CD4-positive, alpha-beta memory T cell (primary cell): ENCODE measurements at regions not wholly inside any gene's neighbourhood (a gene's known extent, or its start where the extent isn't known, plus 50 kb on each side); places are given as distances from the start of the nearest gene placed in this dataset.

Experiments used
- CTCF ChIA-PET: fragments of 350-600 bp; sonication (Branson Sonifier 250); formaldehyde crosslinking; loops from one replicate; lab custom pipeline; 2021; ENCODE audit warnings: inconsistent platforms; ENCODE audit not compliant: partially characterized antibody; lab: Charles Lee
- POLR2A ChIA-PET: fragments of 350-600 bp; sonication (Branson Sonifier 250); formaldehyde crosslinking; loops from one replicate; lab custom pipeline; 2021; ENCODE audit not compliant: partially characterized antibody; lab: Charles Lee
- DNase-seq, 5 donors: peaks; one replicate each; pipeline versions ENCODE4 v3.0.0 to v3.0.0-alpha.2; 2020 to 2022; ENCODE audit warnings: mixed read lengths in 1 of 5
- H3K27ac ChIP-seq: one replicate; pipeline ENCODE4 v1.7.0; 2013; ENCODE audit warnings: low read depth, low read length
- H3K27me3 ChIP-seq: 2 replicates; pipeline ENCODE4 v1.7.0; 2013; ENCODE audit warnings: mild to moderate bottlenecking, low read length, moderate library complexity; ENCODE audit not compliant: insufficient read depth
- H3K36me3 ChIP-seq: 2 replicates; pipeline ENCODE4 v1.7.0; 2013; ENCODE audit warnings: mild to moderate bottlenecking, low read length, moderate library complexity; ENCODE audit not compliant: insufficient read depth
- H3K4me1 ChIP-seq: 2 replicates; pipeline ENCODE4 v1.7.0; 2013; ENCODE audit warnings: mild to moderate bottlenecking, low read length, moderate library complexity; ENCODE audit not compliant: insufficient read depth
- H3K4me3 ChIP-seq, 2 donors: one replicate each; pipeline ENCODE4 v1.7.0; 2013; ENCODE audit warnings: low read length in 2 of 2, mild to moderate bottlenecking in 1 of 2
- H3K9me3 ChIP-seq, 2 donors: one replicate each; pipeline ENCODE4 v1.7.0; 2013; ENCODE audit warnings: low read length in 2 of 2, control low read depth in 1 of 2; ENCODE audit not compliant: control insufficient read depth in 1 of 2
- H3K27ac Mint-ChIP-seq, 7 donors: one replicate each; pipeline ENCODE4 v1.8.0; 2020 to 2021; ENCODE audit warnings: mixed read lengths in 7 of 7, mild to moderate bottlenecking in 6 of 7, inconsistent platforms in 3 of 7, moderate library complexity in 3 of 7
- H3K27me3 Mint-ChIP-seq, 2 donors: one replicate each; pipeline ENCODE4 v1.8.0; 2020 to 2021; ENCODE audit warnings: mixed read lengths in 2 of 2
- H3K36me3 Mint-ChIP-seq, 2 donors: one replicate each; pipeline ENCODE4 v1.8.0; 2020 to 2021; ENCODE audit warnings: mixed read lengths in 2 of 2, inconsistent platforms in 1 of 2, mild to moderate bottlenecking in 1 of 2
- H3K4me1 Mint-ChIP-seq, 4 donors: one replicate each; pipeline ENCODE4 v1.8.0; 2020 to 2021; ENCODE audit warnings: mixed read lengths in 4 of 4, mild to moderate bottlenecking in 1 of 4
- H3K4me3 Mint-ChIP-seq, 8 donors: one replicate each; pipeline ENCODE4 v1.8.0; 2020 to 2021; ENCODE audit warnings: mixed read lengths in 8 of 8, mild to moderate bottlenecking in 7 of 8, moderate library complexity in 6 of 8, inconsistent platforms in 3 of 8
- H3K9me3 Mint-ChIP-seq, 8 donors: one replicate each; pipeline ENCODE4 v1.8.0; 2020 to 2021; ENCODE audit warnings: mixed read lengths in 8 of 8, mild to moderate bottlenecking in 5 of 8, inconsistent platforms in 3 of 8, moderate library complexity in 1 of 8
- intact Hi-C: fragments of 100-400 bp; cut with micrococcal nuclease; formaldehyde crosslinking; loops from one replicate; pipeline ENCODE4 v1.15.1; 2023

GRCh38 chr1:232180779-232181136 is 449.2 kb downstream of the SIPA1L2 start:
- Histone ChIP-seq H3K9me3 (no peaks in the 10 kb centered on the region), H3K27me3 (no peaks in the 10 kb centered on the region), H3K4me1 (no peaks in the 10 kb centered on the region), H3K4me3 (no peak overlapping the region), H3K27ac (no peak overlapping the region), H3K36me3 (no peaks in the 10 kb centered on the region)
- intact Hi-C loops: no loop called here
- POLR2A ChIA-PET: no interaction called here
- Mint-ChIP-seq H3K27ac (no peak overlapping the region), H3K36me3 (no peaks in the 10 kb centered on the region), H3K27me3 (peaks cover 2 to 4% of the 10 kb centered on the region in 2 donors), H3K4me1 (no peaks in the 10 kb centered on the region), H3K4me3 (no peak overlapping the region), H3K9me3 (peaks cover 0 to 1% (median 0%) of the 10 kb centered on the region in 8 donors)
- CTCF ChIA-PET: no interaction called here
- no peak for DNase-seq

GRCh38 chr1:232179896-232180778 is 449.8 kb downstream of the SIPA1L2 start:
- Histone ChIP-seq H3K27me3 (no peaks in the 10 kb centered on the region), H3K4me1 (no peaks in the 10 kb centered on the region), H3K9me3 (no peaks in the 10 kb centered on the region), H3K4me3 (no peak overlapping the region), H3K36me3 (no peaks in the 10 kb centered on the region), H3K27ac (no peak overlapping the region)
- intact Hi-C loops: no loop called here
- ChIA-PET CTCF (no interaction called here), POLR2A (no interaction called here)
- Mint-ChIP-seq H3K9me3 (peaks cover 0 to 1% (median 0%) of the 10 kb centered on the region in 8 donors), H3K27me3 (peaks cover 2 to 6% of the 10 kb centered on the region in 2 donors), H3K27ac (no peak overlapping the region), H3K4me3 (no peak overlapping the region), H3K4me1 (no peaks in the 10 kb centered on the region), H3K36me3 (no peaks in the 10 kb centered on the region)
- no peak for DNase-seq

GRCh38 chr1:232178191-232178590 is 451.7 kb downstream of the SIPA1L2 start:
- Mint-ChIP-seq H3K27ac (no peak overlapping the region), H3K9me3 (peaks cover 0 to 1% (median 0%) of the 10 kb centered on the region in 8 donors), H3K4me3 (no peak overlapping the region), H3K36me3 (no peaks in the 10 kb centered on the region), H3K27me3 (peaks cover 8 to 10% of the 10 kb centered on the region in 2 donors), H3K4me1 (no peaks in the 10 kb centered on the region)
- Histone ChIP-seq H3K4me3 (no peak overlapping the region), H3K4me1 (no peaks in the 10 kb centered on the region), H3K9me3 (no peaks in the 10 kb centered on the region), H3K36me3 (no peaks in the 10 kb centered on the region), H3K27ac (no peak overlapping the region), H3K27me3 (no peaks in the 10 kb centered on the region)
- CTCF ChIA-PET: no interaction called here
- intact Hi-C loops: no loop called here
- no peak for DNase-seq
- POLR2A ChIA-PET: no interaction called here

- intact Hi-C loops: no loop called here
- Histone ChIP-seq H3K4me3 (no peak overlapping the region), H3K9me3 (no peaks in the 10 kb centered on the region), H3K4me1 (no peaks in the 10 kb centered on the region), H3K27ac (no peak overlapping the region), H3K36me3 (no peaks in the 10 kb centered on the region), H3K27me3 (no peaks in the 10 kb centered on the region)
- Mint-ChIP-seq H3K4me3 (no peak overlapping the region), H3K27ac (no peak overlapping the region), H3K9me3 (peaks cover 0 to 1% (median 0%) of the 10 kb centered on the region in 8 donors), H3K4me1 (peaks cover under 1 to 6% (median 2%) of the 10 kb centered on the region in 4 donors), H3K36me3 (no peaks in the 10 kb centered on the region), H3K27me3 (peaks cover 8 to 10% of the 10 kb centered on the region in 2 donors)
- CTCF ChIA-PET: no interaction called here
- POLR2A ChIA-PET: no interaction called here
- no peak for DNase-seq
Measured at GRCh38 chr1:232177438-232177837, 452.5 kb downstream of the SIPA1L2 start.

GRCh38 chr1:232176222-232176621 is 453.7 kb downstream of the SIPA1L2 start:
- H3K36me3 ChIP-seq: no peaks in the 10 kb centered on the region
- H3K4me1 ChIP-seq: no peaks in the 10 kb centered on the region
- no peak for DNase-seq
- no peaks in the 10 kb centered on the region for H3K27me3 ChIP-seq
- peaks cover 4 to 11% (median 5%) of the 10 kb centered on the region in 4 donors for H3K4me1 Mint-ChIP-seq
- H3K27ac Mint-ChIP-seq: no peak overlapping the region
- POLR2A ChIA-PET: no interaction called here
- no peak overlapping the region for H3K4me3 Mint-ChIP-seq
- peaks cover 7 to 8% of the 10 kb centered on the region in 2 donors for H3K27me3 Mint-ChIP-seq
- no peaks in the 10 kb centered on the region for H3K9me3 ChIP-seq
- intact Hi-C loops: no loop called here
- no peaks in the 10 kb centered on the region for H3K36me3 Mint-ChIP-seq
- peaks cover 0 to 1% (median 0%) of the 10 kb centered on the region in 8 donors for H3K9me3 Mint-ChIP-seq
- CTCF ChIA-PET: no interaction called here
- no peak overlapping the region for H3K4me3 ChIP-seq
- H3K27ac ChIP-seq: no peak overlapping the region

GRCh38 chr1:232174306-232174705 is 455.6 kb downstream of the SIPA1L2 start:
- Mint-ChIP-seq H3K27me3 (peaks cover 8 to 11% of the 10 kb centered on the region in 2 donors), H3K4me1 (peaks cover 4 to 11% (median 5%) of the 10 kb centered on the region in 4 donors)

GRCh38 chr1:232172563-232172962 is 457.4 kb downstream of the SIPA1L2 start:
- peak overlapping the region in 2 of 8 donors; percentile 3 to 34 for H3K4me3 Mint-ChIP-seq
- Histone ChIP-seq H3K36me3 (no peaks in the 10 kb centered on the region), H3K4me1 (no peaks in the 10 kb centered on the region), H3K4me3 (no peak overlapping the region), H3K27me3 (no peaks in the 10 kb centered on the region), H3K9me3 (no peaks in the 10 kb centered on the region), H3K27ac (no peak overlapping the region)
- CTCF ChIA-PET: no interaction called here
- POLR2A ChIA-PET: no interaction called here
- no peak overlapping the region for H3K27ac Mint-ChIP-seq
- H3K4me1 Mint-ChIP-seq: peaks cover 4 to 11% (median 5%) of the 10 kb centered on the region in 4 donors
- DNase-seq: no peak
- H3K27me3 Mint-ChIP-seq: peaks cover 8 to 11% of the 10 kb centered on the region in 2 donors
- intact Hi-C loops: no loop called here
- H3K36me3 Mint-ChIP-seq: no peaks in the 10 kb centered on the region
- peaks cover 0 to 1% (median 0%) of the 10 kb centered on the region in 8 donors for H3K9me3 Mint-ChIP-seq

More at GRCh38 chr1:232174306-232174705, 455.6 kb downstream of the SIPA1L2 start:
- no peak overlapping the region for H3K4me3 ChIP-seq
- no peaks in the 10 kb centered on the region for H3K9me3 ChIP-seq
- Mint-ChIP-seq H3K36me3 (no peaks in the 10 kb centered on the region), H3K27ac (no peak overlapping the region), H3K9me3 (peaks cover 0 to 1% (median 0%) of the 10 kb centered on the region in 8 donors), H3K4me3 (no peak overlapping the region)
- H3K36me3 ChIP-seq: no peaks in the 10 kb centered on the region
- H3K27ac ChIP-seq: no peak overlapping the region
- POLR2A ChIA-PET: no interaction called here
- CTCF ChIA-PET: no interaction called here
- no peak for DNase-seq
- H3K27me3 ChIP-seq: no peaks in the 10 kb centered on the region
- no peaks in the 10 kb centered on the region for H3K4me1 ChIP-seq
- intact Hi-C loops: no loop called here
